Keratinocyte (primary cell): ENCODE measurements at regions not wholly inside any gene's neighbourhood (a gene's known extent, or its start where the extent isn't known, plus 50 kb on each side); places are given as distances from the start of the nearest gene placed in this dataset.

Experiments
- EZH2 ChIP-seq: IDR thresholded peaks from one replicate; pipeline ENCODE4 v1.6.1; 2012; ENCODE audit warnings: inconsistent platforms, mild to moderate bottlenecking, low read length, moderate library complexity
- TF ChIP-seq, protein P1 (sequence below), 3 experiments: IDR thresholded peaks in 1 of 3; conservative IDR thresholded peaks in 1 of 3; optimal IDR thresholded peaks in 1 of 3; 2 replicates in 2 of 3; 3 replicates in 1 of 3; pipeline versions ENCODE3 to v1.5.1; 2011; ENCODE audit warnings: low read length in 3 of 3, mild to moderate bottlenecking in 3 of 3, moderate library complexity in 2 of 3, control low read depth in 1 of 3, inconsistent platforms in 1 of 3; ENCODE audit not compliant: insufficient read depth in 2 of 3; ENCODE audit errors: extremely low read depth in 1 of 3

- TF ChIP-seq, protein P1, sequence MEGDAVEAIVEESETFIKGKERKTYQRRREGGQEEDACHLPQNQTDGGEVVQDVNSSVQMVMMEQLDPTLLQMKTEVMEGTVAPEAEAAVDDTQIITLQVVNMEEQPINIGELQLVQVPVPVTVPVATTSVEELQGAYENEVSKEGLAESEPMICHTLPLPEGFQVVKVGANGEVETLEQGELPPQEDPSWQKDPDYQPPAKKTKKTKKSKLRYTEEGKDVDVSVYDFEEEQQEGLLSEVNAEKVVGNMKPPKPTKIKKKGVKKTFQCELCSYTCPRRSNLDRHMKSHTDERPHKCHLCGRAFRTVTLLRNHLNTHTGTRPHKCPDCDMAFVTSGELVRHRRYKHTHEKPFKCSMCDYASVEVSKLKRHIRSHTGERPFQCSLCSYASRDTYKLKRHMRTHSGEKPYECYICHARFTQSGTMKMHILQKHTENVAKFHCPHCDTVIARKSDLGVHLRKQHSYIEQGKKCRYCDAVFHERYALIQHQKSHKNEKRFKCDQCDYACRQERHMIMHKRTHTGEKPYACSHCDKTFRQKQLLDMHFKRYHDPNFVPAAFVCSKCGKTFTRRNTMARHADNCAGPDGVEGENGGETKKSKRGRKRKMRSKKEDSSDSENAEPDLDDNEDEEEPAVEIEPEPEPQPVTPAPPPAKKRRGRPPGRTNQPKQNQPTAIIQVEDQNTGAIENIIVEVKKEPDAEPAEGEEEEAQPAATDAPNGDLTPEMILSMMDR (optimal IDR thresholded peaks at IDR 0.05 in 1 of 3, IDR thresholded peaks at IDR 0.05 in 1 of 3, conservative IDR thresholded peaks at IDR 0.05 in 1 of 3; ENCODE audit: extremely low read depth in 1 of 3, insufficient read depth in 2 of 3, low read length in 3 of 3), result no peak
- no peak for TF ChIP-seq EZH2
These were observed 1625.5 kb upstream of the CDH6 start for GRCh38 chr5:29568028-29568427.
